ENCODE measurements at regions not wholly inside any gene's neighbourhood (a gene's known extent, or its start where the extent isn't known, plus 50 kb on each side); places are given as distances from the start of the nearest gene placed in this dataset.

DNA sequence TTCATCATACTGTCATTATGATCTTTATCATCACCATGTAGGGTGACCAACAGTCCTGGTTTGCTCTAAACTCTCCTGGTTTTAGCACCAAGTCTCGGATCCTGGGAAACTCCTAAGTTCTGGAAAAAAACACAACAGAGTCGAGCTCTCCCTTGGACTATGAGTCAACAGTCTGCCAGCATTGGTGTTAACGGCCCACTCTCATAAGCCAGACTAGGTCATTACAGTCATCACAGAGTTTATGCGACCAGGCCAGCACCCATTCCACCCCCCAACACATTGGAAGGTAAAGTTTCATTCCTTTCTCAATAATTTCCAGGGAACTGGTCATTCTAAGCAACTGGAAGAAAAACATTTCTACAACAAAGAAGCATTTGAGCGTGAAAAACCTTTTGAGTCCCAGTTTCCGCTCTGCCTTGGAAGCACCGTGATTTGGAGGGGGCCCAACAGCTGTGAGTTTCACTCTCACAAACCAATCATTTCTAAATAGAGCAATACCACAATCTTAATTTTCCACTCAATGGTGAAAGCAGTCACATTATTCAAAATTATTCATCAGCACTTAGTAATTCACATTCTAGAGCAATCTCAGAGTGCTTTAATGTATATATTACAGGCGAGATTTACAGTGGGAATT lies 445.0 kb downstream of the CDH26 start:
- TF ChIP-seq CTCF (IDR thresholded peaks at IDR 0.05; ENCODE audit: low read length) (no peak), EZH2 (optimal IDR thresholded peaks at IDR 0.05; ENCODE audit: low read depth, low read length) (no peak), EZH2phosphoT487 (IDR thresholded peaks at IDR 0.05; ENCODE audit: low read length) (no peak)
